Psoas muscle (tissue), 7 donors: ENCODE measurements at regions not wholly inside any gene's neighbourhood (a gene's known extent, or its start where the extent isn't known, plus 50 kb on each side); places are given as distances from the start of the nearest gene placed in this dataset.

ENCODE experiments used
- ATAC-seq, 4 donors: fragments of 200-7000 bp; cut with Tn5 transposase; one replicate each; pipeline ENCODE4 v1.9.1; 2020; ENCODE audit warnings: moderate library complexity in 3 of 4, mild to moderate bottlenecking in 2 of 4
- DNase-seq, 2 donors: peaks; one replicate each; pipeline ENCODE4 v3.0.0-alpha.2; 2020
- H3K27ac ChIP-seq: fragments of 200-600 bp; one replicate; pipeline ENCODE4 v1.8.0; 2022
- H3K27me3 ChIP-seq, 3 donors: fragments of 200-600 bp in 1 of 3; one replicate each; pipeline versions ENCODE4 v1.6.1 to v1.8.0; 2013 to 2022; ENCODE audit warnings: low read length in 2 of 3, mild to moderate bottlenecking in 2 of 3, moderate library complexity in 1 of 3; ENCODE audit not compliant: insufficient read depth in 3 of 3
- H3K36me3 ChIP-seq, 2 donors: fragments of 200-600 bp in 1 of 2; one replicate each; pipeline versions ENCODE4 v1.6.1 to v1.8.0; 2013 to 2022; ENCODE audit warnings: low read depth in 1 of 2, mild to moderate bottlenecking in 1 of 2, moderate library complexity in 1 of 2; ENCODE audit not compliant: insufficient read depth in 1 of 2
- H3K4me1 ChIP-seq: fragments of 200-600 bp; one replicate; pipeline ENCODE4 v1.8.0; 2022
- H3K4me3 ChIP-seq: fragments of 200-600 bp; one replicate; pipeline ENCODE4 v1.8.0; 2022; ENCODE audit warnings: mild to moderate bottlenecking
- H3K9me3 ChIP-seq: fragments of 200-600 bp; one replicate; pipeline ENCODE4 v1.8.0; 2022
- WGBS, 3 donors: extraction: QIAGEN DNeasy Blood & Tissue Kit; methylation state at CpG; one replicate each; pipeline versions ENCODE4 v1.1.6 to v1.1.7; 2013; 5-methylcytosine and 5-hydroxymethylcytosine counted together
- intact Hi-C, 2 donors: fragments of 100-400 bp; cut with DNase I; formaldehyde crosslinking; loops; one replicate each; pipeline versions ENCODE4 v1.11.0 to v1.14.2; 2022
- TF ChIP-seq, protein P1 (sequence below): fragments of 200-600 bp; IDR thresholded peaks from one replicate; pipeline ENCODE4 v1.8.0; 2022; ENCODE audit warnings: antibody characterized with exemption
- donor health status: healthy with polysubstance abuse.
- donor health status: DM: no; HTN: no; CAD: no; lungs with moderate emphysema.
- donor health status: Bipolar disorder and iron deficiency.
- donor health status: healthy.
- donor health status: DM: yes; HTN: yes; CAD: no.
- donor health status: DM: no; HTN: no; CAD: no.
- donor health status: DM: yes; HTN: yes; CAD: no.

DNA sequence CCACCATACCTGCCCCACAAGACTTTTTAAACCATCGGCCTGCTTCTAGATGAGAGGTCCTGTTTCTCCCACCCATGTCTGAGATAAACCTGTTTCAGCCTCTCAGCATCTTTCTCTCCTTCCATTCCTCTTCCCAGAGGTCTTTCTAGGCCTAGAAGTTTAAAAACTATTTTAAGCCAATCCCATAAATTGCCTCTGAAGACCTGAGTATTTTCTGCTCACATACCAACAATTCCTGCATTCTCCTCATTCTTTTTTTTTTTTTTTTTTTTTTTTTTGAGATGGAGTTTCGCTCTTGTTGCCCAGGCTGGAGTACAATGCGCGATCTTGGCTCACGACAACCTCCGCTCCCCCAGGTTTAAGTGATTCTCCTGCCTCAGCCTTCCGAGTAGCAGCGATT is 262.9 kb upstream of the AUTS2 start:
- WGBS, 3 donors: 85 to 93% (median 87%) methylated on average over 8 of the region's 8 CpGs
- H3K27ac ChIP-seq: no peak overlapping the region
- TF ChIP-seq, protein P1, sequence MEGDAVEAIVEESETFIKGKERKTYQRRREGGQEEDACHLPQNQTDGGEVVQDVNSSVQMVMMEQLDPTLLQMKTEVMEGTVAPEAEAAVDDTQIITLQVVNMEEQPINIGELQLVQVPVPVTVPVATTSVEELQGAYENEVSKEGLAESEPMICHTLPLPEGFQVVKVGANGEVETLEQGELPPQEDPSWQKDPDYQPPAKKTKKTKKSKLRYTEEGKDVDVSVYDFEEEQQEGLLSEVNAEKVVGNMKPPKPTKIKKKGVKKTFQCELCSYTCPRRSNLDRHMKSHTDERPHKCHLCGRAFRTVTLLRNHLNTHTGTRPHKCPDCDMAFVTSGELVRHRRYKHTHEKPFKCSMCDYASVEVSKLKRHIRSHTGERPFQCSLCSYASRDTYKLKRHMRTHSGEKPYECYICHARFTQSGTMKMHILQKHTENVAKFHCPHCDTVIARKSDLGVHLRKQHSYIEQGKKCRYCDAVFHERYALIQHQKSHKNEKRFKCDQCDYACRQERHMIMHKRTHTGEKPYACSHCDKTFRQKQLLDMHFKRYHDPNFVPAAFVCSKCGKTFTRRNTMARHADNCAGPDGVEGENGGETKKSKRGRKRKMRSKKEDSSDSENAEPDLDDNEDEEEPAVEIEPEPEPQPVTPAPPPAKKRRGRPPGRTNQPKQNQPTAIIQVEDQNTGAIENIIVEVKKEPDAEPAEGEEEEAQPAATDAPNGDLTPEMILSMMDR: no peak

DNA sequence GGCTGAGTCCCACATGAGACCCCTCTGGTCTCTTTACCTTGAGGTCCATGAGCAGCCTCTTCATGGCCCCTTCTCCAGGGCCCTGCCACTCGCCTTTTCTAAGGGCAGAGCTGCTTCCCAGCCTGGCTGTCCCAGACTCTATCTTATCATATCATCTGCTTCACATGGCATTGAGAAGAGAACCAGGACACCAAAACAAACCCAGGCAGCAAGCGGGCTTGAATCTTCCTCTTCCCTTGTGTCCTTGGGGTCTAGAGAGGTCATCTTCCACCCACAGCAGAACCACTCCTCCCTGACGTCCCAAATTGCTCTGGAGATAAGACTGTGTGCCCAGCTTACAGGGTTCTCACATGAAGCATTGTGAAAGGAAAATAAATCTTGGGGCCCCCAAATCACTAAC is 261.3 kb upstream of the AUTS2 start:
- H3K36me3 ChIP-seq: no peaks in the 10 kb centered on the region
- H3K27me3 ChIP-seq: peaks cover 0 to 2% (median 2%) of the 10 kb centered on the region in 3 donors
- TF ChIP-seq, protein P1: no peak
- intact Hi-C loops: no loop called here
- DNase-seq (no peak), ATAC-seq (no peak)
- H3K4me3 ChIP-seq: no peak overlapping the region
- no peaks in the 10 kb centered on the region for H3K9me3 ChIP-seq
- WGBS, 3 donors: 89 to 97% (median 91%) methylated on average over 3 of the region's 3 CpGs
- H3K4me1 ChIP-seq: no peaks in the 10 kb centered on the region
- H3K27ac ChIP-seq: no peak overlapping the region

More for the DNA sequence above, 262.9 kb upstream of the AUTS2 start:
- Histone ChIP-seq H3K9me3 (no peaks in the 10 kb centered on the region), H3K4me3 (no peak overlapping the region), H3K36me3 (no peaks in the 10 kb centered on the region), H3K27me3 (peaks cover 0 to 2% (median 0%) of the 10 kb centered on the region in 3 donors), H3K4me1 (no peaks in the 10 kb centered on the region)
- no peak for ATAC-seq
- intact Hi-C loops: no loop called here
- DNase-seq: no peak

DNA sequence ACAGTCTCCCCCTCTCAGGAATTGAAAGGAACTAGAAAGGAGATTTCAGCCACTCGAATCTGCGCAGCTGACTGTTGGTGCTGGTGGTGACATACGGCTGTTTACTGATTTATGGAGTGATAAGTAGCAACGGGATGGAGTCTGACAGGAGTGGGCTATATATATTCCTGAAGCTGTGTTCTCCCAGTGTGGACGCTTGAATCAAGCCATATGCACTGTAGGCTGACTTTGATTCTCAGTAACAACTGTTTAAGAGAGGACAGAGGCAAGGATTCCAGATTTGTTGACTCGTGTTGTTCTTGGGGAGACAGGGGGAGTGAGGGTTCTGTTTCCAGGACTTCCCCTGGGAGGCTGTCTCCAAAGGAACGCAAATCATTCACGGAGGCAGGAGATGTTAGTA is 260.1 kb upstream of the AUTS2 start:
- TF ChIP-seq, protein P1: no peak
- WGBS, 3 donors: 20 to 26% (median 22%) methylated on average over 8 of the region's 8 CpGs
- H3K4me1 ChIP-seq: no peaks in the 10 kb centered on the region
- no peak for DNase-seq
- intact Hi-C loops: no loop called here
- peaks cover 0 to 2% (median 2%) of the 10 kb centered on the region in 3 donors for H3K27me3 ChIP-seq
- H3K9me3 ChIP-seq: no peaks in the 10 kb centered on the region
- no peak overlapping the region for H3K27ac ChIP-seq
- no peak overlapping the region for H3K4me3 ChIP-seq
- H3K36me3 ChIP-seq: no peaks in the 10 kb centered on the region
- ATAC-seq: no peak

DNA sequence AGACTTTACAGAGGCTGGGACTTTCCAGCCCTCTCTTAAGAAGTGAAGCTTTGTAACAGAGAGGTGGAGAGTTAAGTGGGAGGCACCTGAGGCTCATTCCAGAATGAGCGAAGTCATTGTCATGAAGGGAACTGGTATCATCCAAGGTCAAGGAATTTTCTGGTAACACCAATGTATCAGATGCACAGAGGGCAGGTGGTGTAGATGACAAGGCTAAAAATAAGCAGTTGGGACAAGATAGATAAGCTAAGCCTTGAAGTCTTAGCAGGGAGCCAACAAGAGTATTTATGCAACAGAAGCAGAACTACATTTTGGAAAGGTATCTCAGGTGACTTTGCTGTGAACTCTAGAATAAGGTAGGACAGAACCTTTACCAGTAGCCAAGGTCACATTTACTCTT is 257.0 kb upstream of the AUTS2 start:
- H3K27ac ChIP-seq: no peak overlapping the region
- WGBS, 3 donors: 62 to 77% (median 67%) methylated on average over 1 of the region's 1 CpG
- intact Hi-C loops: no loop called here

More for the DNA sequence above, 257.0 kb upstream of the AUTS2 start:
- DNase-seq (no peak), ATAC-seq (no peak)
- Histone ChIP-seq H3K36me3 (no peaks in the 10 kb centered on the region), H3K4me3 (no peak overlapping the region), H3K9me3 (no peaks in the 10 kb centered on the region), H3K27me3 (peaks cover 0 to 2% (median 2%) of the 10 kb centered on the region in 3 donors), H3K4me1 (no peaks in the 10 kb centered on the region)
- TF ChIP-seq, protein P1: no peak
